ENCODE measurements at regions not wholly inside any gene's neighbourhood (a gene's known extent, or its start where the extent isn't known, plus 50 kb on each side); places are given as distances from the start of the nearest gene placed in this dataset.

DNA sequence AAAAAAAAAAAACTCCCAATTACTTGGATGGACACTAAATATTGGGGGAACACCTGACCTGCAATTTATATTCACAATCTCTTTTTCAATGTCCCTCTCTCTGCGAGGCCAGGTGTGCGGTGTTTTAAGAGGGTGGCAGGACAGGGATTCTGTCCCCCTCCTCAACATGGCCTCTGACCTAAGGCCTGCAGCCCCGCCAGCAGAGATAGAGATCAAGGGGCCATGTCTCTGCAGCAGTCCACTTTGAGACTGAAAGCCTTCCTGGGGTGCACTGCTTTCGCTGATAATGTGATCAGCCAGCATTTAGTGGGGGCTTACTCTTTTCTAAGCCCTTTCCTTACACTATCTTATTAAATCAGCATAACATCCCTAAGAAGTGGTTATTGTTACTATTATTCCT is 419.9 kb downstream of the OCA2 start (continued):
- no peak for TF ChIP-seq ZSCAN25 (CRISPR knock-in tag; IDR thresholded peaks at IDR 0.05)
- no peak for TF ChIP-seq ELF3 (CRISPR knock-in tag; IDR thresholded peaks at IDR 0.05)
- no peak for TF ChIP-seq HOXD1 (CRISPR knock-in tag; IDR thresholded peaks at IDR 0.05)

- in situ Hi-C loops (cut with HindIII; ENCODE audit: extremely low pct_ligation_motif_present, low pct_unique_long_range_greater_than_20kb) (loop anchor here (10.0 kb wide), 1 partner anchor 337 kb away; no protein-coding TSS in a partner anchor), intact Hi-C loops (cut with micrococcal nuclease; ENCODE audit: unreplicated experiment) (no loop called here)
- no peak for ATAC-seq
- CTCF ChIA-PET (ENCODE audit: low intra/inter-chr PET ratio, low total read pairs): no interaction called here
- H3K79me2 ChIP-seq (ENCODE audit: insufficient read depth, low read length): no peaks in the 10 kb centered on the region
- H3K4me1 ChIP-seq (ENCODE audit: insufficient read depth, low read length): no peaks in the 10 kb centered on the region
- WGBS (ENCODE audit: low lambda C conversion rate): 100% methylated on average over 1 of the region's 6 CpGs
- POLR2A ChIA-PET: no interaction called here
- H3K4me3 ChIP-seq (replicated peaks in 1 of 3; ENCODE audit: insufficient read depth in 1 of 3, low read depth in 2 of 3, low read length in 3 of 3): no peak overlapping the region
- no peak overlapping the region for H3K4me2 ChIP-seq (ENCODE audit: low read depth, low read length)
- no peaks in the 10 kb centered on the region for H3K9me3 ChIP-seq (ENCODE audit: low read length)
- TF ChIP-seq ZNF724P (CRISPR knock-in tag; IDR thresholded peaks at IDR 0.05; ENCODE audit: borderline replicate concordance) (no peak), ZNF776 (CRISPR knock-in tag; IDR thresholded peaks at IDR 0.05) (no peak), ZFP90 (CRISPR knock-in tag; IDR thresholded peaks at IDR 0.05; ENCODE audit: borderline replicate concordance) (no peak), ZNF605 (CRISPR knock-in tag; IDR thresholded peaks at IDR 0.05) (no peak)
- TF ChIP-seq, protein P1, sequence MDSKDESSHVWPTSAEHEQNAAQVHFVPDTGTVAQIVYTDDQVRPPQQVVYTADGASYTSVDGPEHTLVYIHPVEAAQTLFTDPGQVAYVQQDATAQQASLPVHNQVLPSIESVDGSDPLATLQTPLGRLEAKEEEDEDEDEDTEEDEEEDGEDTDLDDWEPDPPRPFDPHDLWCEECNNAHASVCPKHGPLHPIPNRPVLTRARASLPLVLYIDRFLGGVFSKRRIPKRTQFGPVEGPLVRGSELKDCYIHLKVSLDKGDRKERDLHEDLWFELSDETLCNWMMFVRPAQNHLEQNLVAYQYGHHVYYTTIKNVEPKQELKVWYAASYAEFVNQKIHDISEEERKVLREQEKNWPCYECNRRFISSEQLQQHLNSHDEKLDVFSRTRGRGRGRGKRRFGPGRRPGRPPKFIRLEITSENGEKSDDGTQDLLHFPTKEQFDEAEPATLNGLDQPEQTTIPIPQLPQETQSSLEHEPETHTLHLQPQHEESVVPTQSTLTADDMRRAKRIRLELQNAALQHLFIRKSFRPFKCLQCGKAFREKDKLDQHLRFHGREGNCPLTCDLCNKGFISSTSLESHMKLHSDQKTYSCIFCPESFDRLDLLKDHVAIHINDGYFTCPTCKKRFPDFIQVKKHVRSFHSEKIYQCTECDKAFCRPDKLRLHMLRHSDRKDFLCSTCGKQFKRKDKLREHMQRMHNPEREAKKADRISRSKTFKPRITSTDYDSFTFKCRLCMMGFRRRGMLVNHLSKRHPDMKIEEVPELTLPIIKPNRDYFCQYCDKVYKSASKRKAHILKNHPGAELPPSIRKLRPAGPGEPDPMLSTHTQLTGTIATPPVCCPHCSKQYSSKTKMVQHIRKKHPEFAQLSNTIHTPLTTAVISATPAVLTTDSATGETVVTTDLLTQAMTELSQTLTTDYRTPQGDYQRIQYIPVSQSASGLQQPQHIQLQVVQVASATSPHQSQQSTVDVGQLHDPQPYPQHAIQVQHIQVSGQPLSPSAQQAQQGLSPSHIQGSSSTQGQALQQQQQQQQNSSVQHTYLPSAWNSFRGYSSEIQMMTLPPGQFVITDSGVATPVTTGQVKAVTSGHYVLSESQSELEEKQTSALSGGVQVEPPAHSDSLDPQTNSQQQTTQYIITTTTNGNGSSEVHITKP (CRISPR knock-in tag; IDR thresholded peaks at IDR 0.05; ENCODE audit: low read depth): no peak
- no peak for FAIRE-seq
- DNase-seq (ENCODE audit: low spot score): no peak
- H3K27ac ChIP-seq (ENCODE audit: extremely low read length, insufficient read depth, low read length): no peak overlapping the region
- no peak overlapping the region for H3K9ac ChIP-seq (ENCODE audit: insufficient read depth, low read depth, low read length)
- H2AFZ ChIP-seq (ENCODE audit: low read length): no peak overlapping the region
- BruUV-seq (replicated peaks): no TSS peak
- H3K27me3 ChIP-seq (ENCODE audit: control insufficient read depth in 1 of 2, insufficient read depth in 2 of 2, low read length in 2 of 2): peaks cover 0 to 5% of the 10 kb centered on the region in 2 experiments; a peak in 1 of 5 replicates
- H3K36me3 ChIP-seq (replicated peaks in 1 of 2; ENCODE audit: control insufficient read depth in 1 of 2, insufficient read depth in 2 of 2, low read length in 2 of 2): no peaks in the 10 kb centered on the region
- H4K20me1 ChIP-seq (ENCODE audit: insufficient read depth, low read length): no peaks in the 10 kb centered on the region
Measured at GRCh38 chr15:27677951-27678350, 421.2 kb downstream of the OCA2 start.

Measured in HepG2 (cell line).